HG03460 (cell line): ENCODE measurements at regions not wholly inside any gene's neighbourhood (a gene's known extent, or its start where the extent isn't known, plus 50 kb on each side); places are given as distances from the start of the nearest gene placed in this dataset.

Source experiments
- ATAC-seq: cut with Tn5 transposase; IDR thresholded peaks from one replicate; pipeline ENCODE4 v1.9.1; 2021; ENCODE audit not compliant: unreplicated experiment

- no peak for ATAC-seq
Measured at GRCh38 chr2:2812117-2812516, 481.0 kb upstream of the MYT1L start.

GRCh38 chr2:2810504-2810903, 479.4 kb upstream of the MYT1L start:
- ATAC-seq = no peak

- no peak for ATAC-seq
Measured at GRCh38 chr2:2809771-2810170, 478.7 kb upstream of the MYT1L start.

GRCh38 chr2:2808551-2809058, 477.5 kb upstream of the MYT1L start:
- no peak for ATAC-seq

- ATAC-seq = no peak
Measured at GRCh38 chr2:2806711-2807110, 475.6 kb upstream of the MYT1L start.

GRCh38 chr2:2805263-2805662, 474.2 kb upstream of the MYT1L start:
- no peak for ATAC-seq

GRCh38 chr2:2804528-2804927, 473.5 kb upstream of the MYT1L start:
- no peak for ATAC-seq

- no peak for ATAC-seq
Measured at GRCh38 chr2:2801458-2801857, 470.4 kb upstream of the MYT1L start.

- ATAC-seq = no peak
Measured at GRCh38 chr2:2800697-2801096, 469.6 kb upstream of the MYT1L start.

- ATAC-seq = no peak
Measured at GRCh38 chr2:2800001-2800400, 468.9 kb upstream of the MYT1L start.

- ATAC-seq = no peak
Measured at GRCh38 chr2:2799151-2799697, 468.1 kb upstream of the MYT1L start.

- ATAC-seq = no peak
Measured at GRCh38 chr2:2798337-2798736, 467.3 kb upstream of the MYT1L start.

- ATAC-seq = no peak
Measured at GRCh38 chr2:2797797-2798196, 466.7 kb upstream of the MYT1L start.

GRCh38 chr2:2796207-2796606, 465.1 kb upstream of the MYT1L start:
- ATAC-seq = no peak

- ATAC-seq = no peak
Measured at GRCh38 chr2:2795438-2796091, 464.5 kb upstream of the MYT1L start.

GRCh38 chr2:2793925-2794560, 463.0 kb upstream of the MYT1L start:
- ATAC-seq = no peak

GRCh38 chr2:2793514-2793913, 462.4 kb upstream of the MYT1L start:
- no peak for ATAC-seq

GRCh38 chr2:2791606-2792005, 460.5 kb upstream of the MYT1L start:
- no peak for ATAC-seq

GRCh38 chr2:2791031-2791430, 460.0 kb upstream of the MYT1L start:
- no peak for ATAC-seq

GRCh38 chr2:2788076-2788475, 457.0 kb upstream of the MYT1L start:
- ATAC-seq = no peak

- no peak for ATAC-seq
Measured at GRCh38 chr2:2787301-2787907, 456.3 kb upstream of the MYT1L start.

GRCh38 chr2:2782007-2782406, 450.9 kb upstream of the MYT1L start:
- no peak for ATAC-seq
